Stimulated activated CD8-positive, alpha-beta memory T cell treated with anti-CD3 and anti-CD28 coated beads, Interleukin-12 subunit alpha, Interleukin-12 subunit beta, amount 100 ng/mL, for 1 hour (primary cell): ENCODE measurements at regions not wholly inside any gene's neighbourhood (a gene's known extent, or its start where the extent isn't known, plus 50 kb on each side); places are given as distances from the start of the nearest gene placed in this dataset.
"Not testable (repeated sequence)": the region's sequence is repeated elsewhere in the genome, so short reads cannot be mapped to it uniquely, and the experiment has no call there.

Experiments used
- DNase-seq: peaks from one replicate; pipeline ENCODE4 v3.0.0-alpha.2; 2020; ENCODE audit warnings: low read depth

DNA sequence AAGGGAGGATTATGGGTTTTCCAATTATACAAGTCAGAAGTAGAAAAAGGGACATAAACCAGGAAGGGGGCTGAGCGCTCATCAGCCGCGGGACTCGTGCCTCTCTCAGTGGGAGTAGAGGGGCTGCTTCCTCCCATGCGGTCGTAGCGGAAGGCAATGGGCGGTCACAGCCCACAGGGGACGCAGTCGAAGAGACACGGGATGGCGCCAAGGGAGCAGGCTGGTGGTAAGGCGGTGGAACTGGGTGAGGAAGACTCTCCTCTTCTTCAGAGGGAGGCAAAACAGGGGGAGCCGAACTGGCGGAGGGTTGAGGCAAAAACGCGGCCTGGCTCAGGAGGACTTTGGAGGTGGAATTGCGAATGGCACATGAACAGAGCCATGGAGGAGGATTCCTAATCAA lies 677.7 kb downstream of the TMEM121 start:
- no peak for DNase-seq

DNA sequence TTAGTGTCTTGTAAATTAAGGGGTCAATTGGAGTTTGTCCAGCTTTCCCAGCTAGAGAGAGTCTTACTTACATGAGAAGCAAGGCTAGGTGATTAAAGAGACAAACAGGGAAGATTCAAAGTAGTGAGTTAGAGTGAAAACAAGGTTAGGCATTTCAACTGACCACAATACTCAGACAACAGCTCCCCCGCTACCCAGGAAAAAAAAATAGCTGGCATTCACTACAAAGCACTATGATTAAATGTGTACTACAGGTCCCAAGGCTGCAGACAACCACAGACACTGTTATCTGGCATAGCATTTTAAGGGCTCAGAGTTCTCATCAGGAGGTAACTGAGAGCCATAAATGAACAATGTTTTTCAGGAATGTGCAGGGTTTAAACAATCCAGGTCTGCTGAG lies 680.9 kb downstream of the TMEM121 start:
- no peak for DNase-seq

DNA sequence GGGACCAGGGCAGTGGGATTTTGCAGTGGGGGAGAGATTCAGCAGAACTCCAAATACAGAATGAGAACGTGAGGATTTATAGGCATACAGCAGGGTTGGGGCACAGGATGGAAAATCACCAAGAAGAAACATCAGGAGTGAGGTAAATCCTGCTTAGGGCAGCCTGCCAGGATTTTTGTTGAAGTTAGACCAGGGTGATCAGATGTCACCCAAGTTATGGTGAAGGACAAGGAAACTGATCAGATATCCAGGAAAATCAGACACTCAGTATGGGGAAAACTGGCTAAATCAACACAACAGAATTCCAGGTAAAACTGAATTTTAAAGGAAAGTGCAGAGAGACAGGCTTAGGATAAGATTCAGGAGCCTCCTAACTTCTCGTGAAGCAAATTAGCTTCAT lies 682.4 kb downstream of the TMEM121 start:
- no peak for DNase-seq

DNA sequence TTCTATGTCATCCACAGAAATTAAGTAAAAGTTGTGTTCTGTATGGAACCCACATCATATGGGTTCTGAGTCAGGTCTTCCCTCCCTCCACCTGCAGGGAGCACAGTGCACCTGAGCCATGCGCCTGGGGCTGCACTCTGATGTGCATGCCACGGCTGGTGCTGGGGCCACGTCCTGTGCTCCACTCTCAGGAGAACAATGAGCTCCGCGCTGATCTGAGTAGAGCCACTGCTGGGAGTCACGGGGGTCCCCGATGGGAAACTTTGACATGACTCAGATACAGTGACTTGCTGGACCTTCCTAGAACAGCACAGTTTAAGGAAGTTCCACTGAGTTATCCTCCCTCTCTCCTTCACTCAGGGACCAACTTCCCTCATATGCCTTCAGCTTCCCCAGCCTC lies 683.4 kb downstream of the TMEM121 start:
- peak; percentile 11 for DNase-seq

GRCh38 chr14:106210650-106211049 lies 684.3 kb downstream of the TMEM121 start:
- DNase-seq = no peak

- DNase-seq = no peak
Observed at GRCh38 chr14:106211334-106211900, 685.0 kb downstream of the TMEM121 start.

DNA sequence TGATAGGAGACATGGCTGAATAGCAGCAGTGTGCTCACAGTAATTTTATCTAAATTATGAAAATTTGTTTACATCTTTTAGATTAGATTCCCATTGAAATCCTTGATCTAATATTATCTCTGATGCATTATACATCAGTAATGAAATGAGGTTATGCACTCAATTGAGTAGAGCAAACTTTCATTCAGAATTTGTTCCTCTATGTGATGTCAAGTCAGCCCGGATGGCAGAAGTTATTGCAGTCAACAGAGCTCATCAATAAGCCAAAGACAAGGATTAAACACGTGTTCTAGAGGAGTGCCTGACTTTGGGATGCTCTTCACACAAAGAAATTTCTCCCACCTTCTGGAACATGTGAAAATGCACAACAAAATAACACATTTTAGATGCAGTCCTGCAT lies 688.8 kb downstream of the TMEM121 start:
- no peak for DNase-seq

- DNase-seq = no peak
Observed at GRCh38 chr14:106216679-106217078, 690.3 kb downstream of the TMEM121 start.

- no peak for DNase-seq
Observed at GRCh38 chr14:106218174-106218573, 691.8 kb downstream of the TMEM121 start.

- no peak for DNase-seq
Observed at GRCh38 chr14:106222311-106222710, 695.9 kb downstream of the TMEM121 start.

DNA sequence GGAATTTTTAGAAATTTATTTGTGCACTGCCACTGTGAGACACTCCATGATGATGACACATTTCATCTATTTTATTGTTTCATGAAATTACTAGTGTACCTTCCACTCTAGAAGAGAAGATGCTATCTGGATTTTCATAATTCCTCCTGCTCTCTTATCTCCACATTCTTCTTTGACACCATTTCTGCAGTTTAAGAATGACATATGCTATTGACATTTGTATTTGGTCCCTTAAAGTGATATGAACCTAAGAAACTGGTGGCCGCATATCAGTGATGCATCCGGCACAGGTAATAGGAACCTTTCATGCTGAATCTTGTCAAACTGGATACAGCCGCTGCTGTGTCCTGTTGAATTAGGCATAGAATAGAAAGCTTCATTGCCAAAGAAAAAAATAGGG lies 696.3 kb downstream of the TMEM121 start:
- no peak for DNase-seq

DNA sequence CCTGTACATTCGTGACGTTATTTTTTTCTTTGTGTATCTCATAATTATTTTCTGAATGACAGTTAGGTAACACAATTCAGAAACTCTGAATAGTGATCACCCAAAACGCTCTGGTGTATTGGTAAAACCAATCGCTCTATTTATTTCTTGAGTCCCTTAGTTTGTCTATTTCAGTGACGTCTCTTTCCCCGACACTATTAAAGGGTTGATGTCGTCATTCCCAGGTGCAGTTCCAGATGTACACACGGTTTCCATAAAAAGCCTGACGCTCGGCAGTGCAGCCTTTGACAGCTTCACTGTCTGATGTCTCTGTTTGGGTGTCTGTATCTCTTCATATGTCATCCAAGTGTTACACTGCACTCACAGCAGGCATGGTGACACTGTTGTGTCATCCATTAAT lies 701.4 kb downstream of the TMEM121 start:
- DNase-seq = no peak

DNA sequence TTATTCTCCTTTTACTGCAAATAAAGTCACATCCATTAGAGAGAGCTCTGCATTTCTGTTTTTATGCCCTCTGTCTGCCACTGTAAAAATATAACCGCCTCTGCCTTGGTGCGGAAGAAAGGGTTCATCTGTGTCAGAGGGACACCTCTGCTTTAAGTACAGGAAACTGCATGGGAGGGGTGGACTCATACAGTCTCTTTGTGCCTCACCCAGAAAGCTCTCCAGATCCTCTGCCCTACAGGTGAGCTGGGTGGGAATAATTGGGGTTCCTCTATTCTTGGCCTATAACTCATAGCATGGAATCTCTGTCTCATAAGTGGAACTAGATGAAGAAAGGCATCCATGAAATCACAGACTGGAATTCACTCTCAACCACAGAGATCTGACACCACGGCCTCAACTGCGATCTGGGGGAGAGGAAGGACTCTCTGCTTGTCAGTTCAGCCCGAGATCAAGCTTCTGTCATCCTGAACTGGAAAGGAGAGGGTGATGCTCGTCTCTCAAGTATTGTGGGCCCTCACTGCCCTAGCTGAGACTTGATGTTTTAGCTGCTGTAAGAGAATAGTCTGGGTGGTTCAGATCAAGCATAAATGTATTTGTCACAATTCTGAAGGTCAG lies 702.3 kb downstream of the TMEM121 start:
- peak; percentile 9 for DNase-seq

DNA sequence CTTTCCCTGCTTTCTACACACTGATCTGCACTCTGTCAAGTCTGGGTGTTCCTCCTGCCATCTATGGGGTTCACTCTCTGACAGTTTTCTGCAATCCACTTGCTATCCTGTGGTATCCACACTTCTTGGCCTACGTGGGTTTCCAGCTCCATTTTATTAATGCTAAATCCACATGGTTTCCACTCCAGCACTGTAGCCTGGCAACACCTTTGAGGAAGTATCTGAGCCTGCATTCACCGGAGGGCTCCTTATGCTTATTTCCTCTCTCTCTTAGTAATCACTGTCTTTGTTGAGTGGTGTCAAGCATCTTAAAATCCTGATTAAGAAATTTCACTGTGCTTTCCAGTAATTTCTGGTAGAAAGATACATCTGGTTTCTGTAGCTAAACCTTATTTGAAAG lies 703.7 kb downstream of the TMEM121 start:
- DNase-seq = no peak

- DNase-seq = not testable (repeated sequence)
Observed at GRCh38 chr14:106233191-106233590, 706.8 kb downstream of the TMEM121 start.

DNA sequence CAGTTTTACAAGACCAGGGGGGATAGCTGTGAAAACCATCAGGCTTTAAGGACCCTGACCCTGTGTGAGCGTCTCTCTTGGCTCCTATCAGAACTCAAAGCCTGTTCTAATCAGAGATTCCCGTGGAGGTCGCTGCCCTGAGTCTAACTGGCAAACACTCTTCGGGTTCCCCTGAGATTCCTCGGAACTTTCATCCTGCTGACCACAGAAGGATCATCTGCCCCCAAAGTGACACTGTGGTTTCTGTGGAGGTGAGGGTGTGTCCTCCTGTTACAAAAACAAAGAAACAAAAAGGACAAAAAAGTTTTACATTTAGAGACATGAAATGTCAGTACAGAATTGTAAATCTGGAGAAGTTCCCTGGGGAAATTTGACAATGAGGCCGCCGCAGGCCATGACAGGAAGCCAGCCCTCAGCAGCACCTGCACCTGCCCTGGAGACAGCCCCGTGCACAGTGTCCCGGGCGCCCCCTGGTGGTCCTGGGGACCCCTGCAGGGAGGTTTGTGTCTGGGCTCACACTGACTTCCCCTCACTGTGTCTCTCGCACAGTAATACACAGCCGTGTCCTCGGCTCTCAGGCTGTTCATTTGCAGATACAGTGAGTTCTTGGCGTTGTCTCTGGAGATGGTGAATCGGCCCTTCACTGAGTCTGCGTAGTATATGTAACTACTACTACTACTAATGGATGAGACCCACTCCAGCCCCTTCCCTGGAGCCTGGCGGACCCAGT lies 708.3 kb downstream of the TMEM121 start:
- not testable (repeated sequence) for DNase-seq

DNA sequence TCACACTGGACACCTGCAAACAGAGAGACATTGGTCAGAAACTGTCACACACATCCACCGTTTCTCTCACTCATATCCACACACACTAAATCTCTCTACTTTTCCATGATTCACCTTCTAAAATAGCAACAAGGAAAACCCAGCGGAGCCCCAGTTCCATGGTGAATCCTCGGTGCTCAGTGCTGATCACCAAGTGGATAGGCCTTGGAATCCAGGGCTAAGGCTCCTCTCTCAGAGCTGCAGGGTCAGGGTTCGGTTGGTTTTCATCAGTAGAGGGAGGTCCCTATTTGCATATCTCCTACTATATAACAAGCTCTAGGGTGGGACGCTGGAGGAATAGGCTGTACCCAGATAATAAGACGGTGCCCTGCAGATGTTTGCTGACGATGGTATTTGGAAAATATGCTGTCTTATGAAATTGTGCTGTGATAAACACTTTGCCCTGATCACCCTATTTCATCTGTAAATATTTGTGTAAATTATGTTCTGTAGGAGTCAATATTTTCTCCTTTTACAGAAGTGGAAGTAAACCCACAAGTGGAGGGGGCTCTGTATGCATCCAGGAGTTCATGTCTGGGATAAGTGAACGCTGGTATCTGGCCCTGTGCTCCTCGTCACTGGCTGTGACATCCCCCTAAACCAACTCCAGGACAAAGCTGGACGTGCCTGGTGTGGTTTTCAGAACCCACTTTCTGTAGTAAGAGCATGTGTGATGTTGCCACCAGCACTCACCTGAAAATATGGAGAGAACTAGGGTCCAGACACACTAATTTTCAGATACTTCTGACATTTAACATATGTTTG lies 709.2 kb downstream of the TMEM121 start:
- no peak for DNase-seq

DNA sequence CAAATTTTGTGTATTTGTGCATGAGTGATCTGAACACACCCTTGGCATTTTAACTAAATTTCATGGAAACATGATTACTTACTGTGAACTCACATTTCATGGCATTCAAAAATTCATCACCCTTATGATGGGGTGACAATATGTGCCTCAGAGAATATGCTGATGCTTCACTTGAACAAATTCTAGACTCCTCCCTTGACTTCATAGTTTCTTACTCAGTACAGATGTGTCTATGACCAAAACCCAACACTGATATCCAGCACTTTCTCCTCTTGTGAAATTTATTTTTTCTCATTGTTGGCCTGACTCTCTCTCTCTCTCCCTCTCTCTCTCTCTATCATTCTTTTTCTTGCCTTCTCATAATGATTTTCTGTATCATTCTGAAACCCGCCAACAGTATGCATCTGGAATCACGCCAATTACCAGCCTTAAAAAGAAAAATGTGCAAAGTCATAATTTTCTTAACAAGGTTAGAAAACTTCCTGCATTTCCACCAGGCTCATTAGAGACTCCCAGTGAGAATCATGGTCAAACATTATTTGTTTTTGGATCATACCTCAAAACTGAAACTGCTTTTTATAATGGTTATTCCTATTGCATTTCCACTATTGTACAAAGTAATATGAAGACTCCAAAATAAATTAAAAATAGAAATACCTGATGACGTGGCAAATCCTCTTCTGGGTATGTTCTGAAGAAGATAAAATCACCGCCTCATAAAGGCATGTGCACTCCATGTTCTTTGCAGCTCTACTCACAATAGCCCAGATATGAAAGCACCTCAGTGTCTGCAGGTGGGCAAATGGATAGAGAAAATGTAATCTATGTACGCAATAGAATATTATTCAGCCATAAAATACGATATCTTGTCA lies 722.2 kb downstream of the TMEM121 start:
- DNase-seq = no peak

- not testable (repeated sequence) for DNase-seq
Observed at GRCh38 chr14:106253995-106254394, 727.6 kb downstream of the TMEM121 start.

DNA sequence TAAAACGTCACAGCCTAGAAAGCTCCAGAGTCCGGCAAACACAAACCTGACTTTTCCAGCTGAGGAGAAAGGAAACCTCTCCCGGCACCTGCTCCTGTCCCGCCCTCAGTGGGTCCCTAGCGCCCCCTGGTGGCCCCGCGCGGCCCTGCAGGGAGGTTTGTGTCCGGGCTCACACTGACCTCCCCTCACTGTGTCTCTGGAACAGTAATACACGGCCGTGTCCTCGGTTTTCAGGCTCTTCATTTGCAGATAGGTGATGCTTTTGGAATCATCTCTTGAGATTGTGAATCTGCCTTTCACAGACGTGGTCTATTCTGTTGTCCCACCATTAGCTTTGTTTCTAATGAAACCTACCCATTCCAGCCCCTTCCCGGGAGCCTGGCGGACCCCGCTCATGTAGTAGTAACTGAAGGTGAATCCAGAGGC lies 731.2 kb downstream of the TMEM121 start:
- DNase-seq = peak; percentile 56

- DNase-seq = peak; percentile 74
Observed at GRCh38 chr14:106268013-106268727, 741.8 kb downstream of the TMEM121 start.
